GM23248 (cell line): ENCODE measurements at regions not wholly inside any gene's neighbourhood (a gene's known extent, or its start where the extent isn't known, plus 50 kb on each side); places are given as distances from the start of the nearest gene placed in this dataset.

Source experiments
- EZH2 ChIP-seq: fragments of 200-600 bp; sonication (generic); IDR thresholded peaks from 2 replicates; pipeline ENCODE4 v1.6.1; 2018; ENCODE audit warnings: antibody characterized with exemption, mild to moderate bottlenecking; ENCODE audit not compliant: insufficient read depth, poor library complexity, severe bottlenecking
- EZH2phosphoT487 ChIP-seq: fragments of 200-600 bp; sonication (generic); IDR thresholded peaks from 2 replicates; pipeline ENCODE4 v1.6.1; 2018; ENCODE audit warnings: antibody characterized with exemption, moderate library complexity, mild to moderate bottlenecking, low read depth; ENCODE audit not compliant: insufficient read depth

GRCh38 chr1:194039578-194039977, 853.2 kb upstream of the B3GALT2 start:
- no peak for TF ChIP-seq EZH2
- TF ChIP-seq EZH2phosphoT487, result no peak
